ENCODE measurements at regions not wholly inside any gene's neighbourhood (a gene's known extent, or its start where the extent isn't known, plus 50 kb on each side); places are given as distances from the start of the nearest gene placed in this dataset.

DNA sequence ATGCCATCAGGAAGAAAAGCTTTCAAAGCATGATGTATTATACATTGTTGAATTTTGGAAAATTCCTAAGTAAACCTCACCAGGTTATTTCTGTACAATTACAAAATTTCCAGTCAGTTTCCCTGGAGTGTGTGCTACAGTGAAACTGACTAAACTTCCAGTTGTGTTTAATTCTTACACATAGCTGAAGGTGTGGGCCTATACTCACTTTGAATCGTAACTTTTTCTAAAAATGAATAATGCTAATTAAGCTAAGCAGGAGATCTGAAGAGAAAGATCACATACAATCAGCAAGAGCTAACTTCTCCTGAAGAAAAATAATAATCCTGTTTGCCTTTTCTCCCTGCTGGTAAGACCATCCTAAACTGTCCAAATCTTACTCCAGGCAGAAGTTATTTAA lies 537.2 kb upstream of the PBX1 start:
- TF ChIP-seq CTCF (IDR thresholded peaks at IDR 0.05) = no peak
- no peak for TF ChIP-seq POLR2AphosphoS5 (IDR thresholded peaks at IDR 0.05)
- no peak for TF ChIP-seq POLR2A (IDR thresholded peaks at IDR 0.05)
